Thymus (tissue), 11 donors: ENCODE measurements at regions not wholly inside any gene's neighbourhood (a gene's known extent, or its start where the extent isn't known, plus 50 kb on each side); places are given as distances from the start of the nearest gene placed in this dataset.

Source experiments
- DNase-seq, 9 donors: peaks; one replicate each; pipeline ENCODE4 v3.0.0-alpha.2; 2013; ENCODE audit warnings: low spot score in 9 of 9, low read depth in 6 of 9, missing footprints in 1 of 9
- H3K27ac ChIP-seq, 2 donors: one replicate each; pipeline ENCODE4 v1.5.1; 2013; ENCODE audit warnings: control low read depth in 1 of 2, low read depth in 1 of 2, low read length in 1 of 2, mild to moderate bottlenecking in 1 of 2, moderate library complexity in 1 of 2
- H3K27me3 ChIP-seq, 2 donors: one replicate each; pipeline ENCODE4 v1.5.1; 2013; ENCODE audit warnings: low read length in 1 of 2; ENCODE audit not compliant: control insufficient read depth in 2 of 2, insufficient read depth in 1 of 2
- H3K36me3 ChIP-seq, 2 donors: one replicate each; pipeline ENCODE4 v1.5.1; 2013; ENCODE audit warnings: low read length in 1 of 2, mild to moderate bottlenecking in 1 of 2, moderate library complexity in 1 of 2; ENCODE audit not compliant: control insufficient read depth in 2 of 2, insufficient read depth in 2 of 2
- H3K4me1 ChIP-seq, 2 donors: one replicate each; pipeline ENCODE4 v1.5.1; 2013; ENCODE audit warnings: low read length in 2 of 2; ENCODE audit not compliant: control insufficient read depth in 2 of 2, insufficient read depth in 2 of 2
- H3K4me3 ChIP-seq, 2 donors: one replicate each; pipeline ENCODE4 v1.5.1; 2013; ENCODE audit warnings: low read length in 2 of 2, control low read depth in 1 of 2, mild to moderate bottlenecking in 1 of 2
- H3K9me3 ChIP-seq, 2 donors: one replicate each; pipeline ENCODE4 v1.5.1; 2013; ENCODE audit warnings: low read length in 1 of 2, mild to moderate bottlenecking in 1 of 2; ENCODE audit not compliant: control insufficient read depth in 2 of 2, insufficient read depth in 1 of 2
- WGBS: extraction: QIAGEN DNeasy Blood & Tissue Kit; methylation state at CpG from one replicate; pipeline ENCODE4 v1.1.7; 2013; 5-methylcytosine and 5-hydroxymethylcytosine counted together
- donor health status: healthy.

GRCh38 chr3:176969066-176969465, 228.2 kb downstream of the TBL1XR1 start:
- H3K27ac ChIP-seq, result no peak overlapping the region
- H3K36me3 ChIP-seq, result no peaks in the 10 kb centered on the region
- DNase-seq, result no peak
- H3K9me3 ChIP-seq, result no peaks in the 10 kb centered on the region
- no peak overlapping the region for H3K4me3 ChIP-seq
- 49% methylated on average over 1 of the region's 1 CpG for WGBS
- H3K27me3 ChIP-seq, result no peaks in the 10 kb centered on the region
- H3K4me1 ChIP-seq, result no peaks in the 10 kb centered on the region

- H3K36me3 ChIP-seq, result no peaks in the 10 kb centered on the region
- DNase-seq, result no peak
- H3K4me1 ChIP-seq, result no peaks in the 10 kb centered on the region
- 94% methylated on average over 2 of the region's 2 CpGs for WGBS
- no peaks in the 10 kb centered on the region for H3K9me3 ChIP-seq
- no peaks in the 10 kb centered on the region for H3K27me3 ChIP-seq
- H3K27ac ChIP-seq, result no peak overlapping the region
- H3K4me3 ChIP-seq, result no peak overlapping the region
These were observed 228.7 kb downstream of the TBL1XR1 start for GRCh38 chr3:176968631-176969030.

- no peaks in the 10 kb centered on the region for H3K27me3 ChIP-seq
- no peaks in the 10 kb centered on the region for H3K4me1 ChIP-seq
- H3K27ac ChIP-seq, result no peak overlapping the region
- no peaks in the 10 kb centered on the region for H3K36me3 ChIP-seq
- DNase-seq, result no peak
- WGBS, result 98% methylated on average over 3 of the region's 3 CpGs
- no peak overlapping the region for H3K4me3 ChIP-seq
- H3K9me3 ChIP-seq, result no peaks in the 10 kb centered on the region
These were observed 229.8 kb downstream of the TBL1XR1 start for GRCh38 chr3:176967522-176967921.

- H3K36me3 ChIP-seq, result no peaks in the 10 kb centered on the region
- H3K27ac ChIP-seq, result no peak overlapping the region
- no peaks in the 10 kb centered on the region for H3K9me3 ChIP-seq
- no peak overlapping the region for H3K4me3 ChIP-seq
- WGBS, result 95% methylated on average over 5 of the region's 5 CpGs
- H3K4me1 ChIP-seq, result no peaks in the 10 kb centered on the region
- H3K27me3 ChIP-seq, result no peaks in the 10 kb centered on the region
- no peak for DNase-seq
These were observed 232.6 kb downstream of the TBL1XR1 start for GRCh38 chr3:176964661-176965060.

- WGBS, result 91% methylated on average over 2 of the region's 2 CpGs
- no peak for DNase-seq
- no peaks in the 10 kb centered on the region for H3K36me3 ChIP-seq
- no peaks in the 10 kb centered on the region for H3K9me3 ChIP-seq
- H3K27ac ChIP-seq, result no peak overlapping the region
- H3K4me1 ChIP-seq, result no peaks in the 10 kb centered on the region
- no peak overlapping the region for H3K4me3 ChIP-seq
- H3K27me3 ChIP-seq, result no peaks in the 10 kb centered on the region
These were observed 235.4 kb downstream of the TBL1XR1 start for GRCh38 chr3:176961916-176962315.

- Histone ChIP-seq H3K36me3 (no peaks in the 10 kb centered on the region), H3K4me3 (no peak overlapping the region), H3K27ac (no peak overlapping the region), H3K9me3 (no peaks in the 10 kb centered on the region), H3K4me1 (no peaks in the 10 kb centered on the region), H3K27me3 (no peaks in the 10 kb centered on the region)
- no peak for DNase-seq
- 97% methylated on average over 10 of the region's 10 CpGs for WGBS
These were observed 237.4 kb downstream of the TBL1XR1 start for GRCh38 chr3:176959867-176960266.

GRCh38 chr3:176958560-176958959, 238.7 kb downstream of the TBL1XR1 start:
- no peak for DNase-seq
- Histone ChIP-seq H3K36me3 (no peaks in the 10 kb centered on the region), H3K4me1 (no peaks in the 10 kb centered on the region), H3K9me3 (no peaks in the 10 kb centered on the region), H3K4me3 (no peak overlapping the region), H3K27me3 (no peaks in the 10 kb centered on the region), H3K27ac (no peak overlapping the region)
- WGBS, result 97% methylated on average over 2 of the region's 2 CpGs

GRCh38 chr3:176954517-176954916, 242.8 kb downstream of the TBL1XR1 start:
- 97% methylated on average over 2 of the region's 2 CpGs for WGBS
- Histone ChIP-seq H3K4me3 (no peak overlapping the region), H3K27ac (no peak overlapping the region), H3K4me1 (no peaks in the 10 kb centered on the region), H3K9me3 (no peaks in the 10 kb centered on the region), H3K36me3 (no peaks in the 10 kb centered on the region), H3K27me3 (no peaks in the 10 kb centered on the region)
- no peak for DNase-seq

GRCh38 chr3:176953106-176954060, 243.9 kb downstream of the TBL1XR1 start:
- no peaks in the 10 kb centered on the region for H3K27me3 ChIP-seq
- WGBS, result 82% methylated on average over 6 of the region's 6 CpGs

More at GRCh38 chr3:176953106-176954060, 243.9 kb downstream of the TBL1XR1 start:
- Histone ChIP-seq H3K27ac (no peak overlapping the region), H3K36me3 (no peaks in the 10 kb centered on the region), H3K4me3 (no peak overlapping the region), H3K9me3 (no peaks in the 10 kb centered on the region), H3K4me1 (no peaks in the 10 kb centered on the region)
- DNase-seq, result no peak
